GM18505 (cell line): ENCODE measurements at regions not wholly inside any gene's neighbourhood (a gene's known extent, or its start where the extent isn't known, plus 50 kb on each side); places are given as distances from the start of the nearest gene placed in this dataset.
"Not testable (repeated sequence)": the region's sequence is repeated elsewhere in the genome, so short reads cannot be mapped to it uniquely, and the experiment has no call there.

Experiments
- ATAC-seq: cut with Tn5 transposase; IDR thresholded peaks from one replicate; pipeline ENCODE4 v1.9.1; 2021; ENCODE audit not compliant: unreplicated experiment
- POLR2A ChIP-seq: IDR thresholded peaks from 4 replicates; pipeline ENCODE4 v1.6.1; 2011; ENCODE audit warnings: borderline replicate concordance; ENCODE audit not compliant: insufficient read depth, insufficient read length; ENCODE audit errors: extremely low read depth

DNA sequence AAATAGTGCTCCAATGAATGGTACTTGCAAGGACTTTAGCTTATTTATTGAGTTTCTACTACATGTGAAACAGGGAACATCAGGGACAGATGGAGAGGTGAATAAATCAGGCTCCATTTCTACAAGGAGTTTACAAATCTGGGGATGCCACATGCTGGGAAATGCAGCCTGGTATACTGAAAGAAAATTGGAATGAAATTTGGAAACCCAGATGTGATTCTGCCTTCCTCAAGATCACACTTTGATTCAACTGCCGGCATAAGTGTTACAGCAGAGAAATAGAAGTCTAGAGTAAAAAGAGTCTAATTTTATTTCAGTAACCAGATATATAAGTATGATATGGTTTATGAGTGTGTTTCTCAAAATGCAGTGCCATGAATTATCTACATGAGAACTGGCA, 1408.4 kb upstream of the C9orf72 start:
- ATAC-seq, result no peak
- no peak for TF ChIP-seq POLR2A

DNA sequence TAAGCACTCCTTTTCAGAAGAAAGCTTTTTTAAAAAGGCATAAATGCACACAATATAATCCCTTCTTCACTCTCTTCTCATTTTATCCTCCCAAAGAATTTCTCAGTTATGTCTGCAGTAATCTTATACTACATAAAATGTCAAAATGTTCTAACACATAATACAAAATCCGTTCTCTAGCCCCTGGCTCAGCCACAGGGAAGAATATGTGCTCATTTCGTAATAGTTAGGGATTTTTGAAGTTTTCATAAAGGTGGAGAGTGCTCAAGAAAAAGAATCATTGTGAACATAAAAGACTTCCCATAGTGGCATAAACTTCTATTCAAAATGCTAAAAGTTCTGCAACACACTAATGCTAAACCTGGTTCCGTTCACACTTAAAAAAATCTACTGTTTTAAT, 1410.7 kb upstream of the C9orf72 start:
- TF ChIP-seq POLR2A, result no peak
- no peak for ATAC-seq

DNA sequence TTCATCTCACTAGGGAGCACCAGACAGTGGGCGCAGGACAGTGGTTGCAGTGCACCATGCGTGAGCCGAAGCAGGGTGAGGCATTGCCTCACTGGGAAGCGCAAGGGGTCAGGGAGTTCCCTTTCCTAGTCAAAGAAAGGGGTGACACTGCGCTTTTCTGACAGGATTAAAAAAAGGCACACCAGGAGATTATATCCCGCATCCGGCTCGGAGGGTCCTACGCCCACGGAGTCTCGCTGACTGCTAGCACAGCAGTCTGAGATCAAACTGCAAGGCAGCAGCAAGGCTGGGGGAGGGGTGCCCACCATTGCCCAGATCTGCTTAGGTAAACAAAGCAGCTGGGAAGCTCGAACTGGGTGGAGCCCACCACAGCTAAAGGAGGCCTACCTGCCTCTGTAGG, 1416.7 kb upstream of the C9orf72 start:
- ATAC-seq, result not testable (repeated sequence)

DNA sequence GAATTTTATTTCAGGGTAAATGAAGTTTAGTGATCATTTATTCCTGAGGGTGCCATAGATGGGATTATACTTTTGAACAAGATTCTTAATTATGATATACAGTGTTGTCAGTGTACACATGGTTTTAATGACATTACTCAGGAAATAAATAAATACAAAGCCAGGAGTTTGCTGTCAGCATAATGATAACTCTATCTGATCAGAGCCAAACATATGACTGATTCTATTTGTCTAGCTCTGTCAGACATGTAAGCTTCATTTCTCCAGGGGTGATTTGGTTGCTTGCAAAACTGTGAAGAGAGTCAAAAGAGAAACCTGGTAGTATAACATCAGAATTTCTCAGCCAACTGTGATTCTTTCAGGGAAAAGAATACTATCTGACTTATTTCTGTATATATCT, 1425.8 kb upstream of the C9orf72 start:
- ATAC-seq, result no peak
- no peak for TF ChIP-seq POLR2A

DNA sequence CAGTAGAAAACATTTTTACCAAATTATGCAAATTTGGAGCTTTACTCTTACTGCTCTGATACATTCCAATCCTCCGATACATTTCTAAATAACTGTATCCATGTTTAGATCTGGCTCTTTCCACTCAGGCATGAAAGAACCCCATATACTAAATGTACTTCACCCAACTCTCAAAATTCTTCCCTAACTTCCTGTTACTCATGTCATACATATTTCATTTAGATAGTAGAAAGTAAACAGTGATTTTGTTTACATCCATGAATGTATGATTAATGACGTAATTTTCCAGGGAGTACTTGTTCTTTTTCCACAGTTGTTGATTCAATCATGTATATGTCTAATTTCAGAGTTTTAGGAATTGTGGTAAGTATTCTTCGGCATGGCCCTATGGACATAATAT, 1426.5 kb upstream of the C9orf72 start:
- TF ChIP-seq POLR2A, result no peak

DNA sequence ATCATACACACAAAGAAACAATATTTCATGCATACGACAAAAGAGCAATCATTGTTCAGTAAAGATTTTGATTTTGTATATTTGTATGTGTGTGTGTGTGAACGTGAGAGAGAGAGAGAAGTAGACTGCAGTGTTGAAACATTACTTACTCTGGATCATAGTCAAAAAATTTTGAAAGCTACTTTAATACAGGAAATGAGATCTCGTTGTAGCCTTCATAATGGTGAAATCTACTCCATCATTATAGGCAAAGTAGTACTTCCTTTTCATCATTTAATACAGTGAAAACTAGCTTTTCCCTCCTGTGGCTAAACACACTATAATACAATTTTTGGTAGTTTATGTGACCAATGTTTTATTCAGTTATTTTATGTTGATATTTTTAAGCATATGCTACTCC, 1427.7 kb upstream of the C9orf72 start:
- no peak for TF ChIP-seq POLR2A
- ATAC-seq, result no peak

More for the DNA sequence above, 1426.5 kb upstream of the C9orf72 start:
- no peak for ATAC-seq

DNA sequence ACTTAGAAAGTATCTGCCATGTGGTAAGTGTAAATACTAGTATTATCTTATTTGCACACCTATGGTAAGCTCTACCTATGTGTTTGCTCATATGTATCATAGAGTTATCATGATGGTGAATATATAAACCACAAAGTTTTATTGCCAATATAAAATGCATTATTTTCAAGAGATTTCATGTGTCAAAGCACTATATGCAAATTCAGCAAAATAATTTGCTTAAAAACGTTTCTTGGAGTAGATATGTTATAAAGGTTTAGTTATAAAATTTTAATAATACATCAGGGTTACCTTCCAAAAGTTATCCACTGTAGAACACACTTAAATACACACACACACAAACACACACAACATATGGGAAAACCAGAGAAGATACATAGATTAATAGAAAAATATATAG, 1431.7 kb upstream of the C9orf72 start:
- TF ChIP-seq POLR2A, result no peak
- no peak for ATAC-seq

DNA sequence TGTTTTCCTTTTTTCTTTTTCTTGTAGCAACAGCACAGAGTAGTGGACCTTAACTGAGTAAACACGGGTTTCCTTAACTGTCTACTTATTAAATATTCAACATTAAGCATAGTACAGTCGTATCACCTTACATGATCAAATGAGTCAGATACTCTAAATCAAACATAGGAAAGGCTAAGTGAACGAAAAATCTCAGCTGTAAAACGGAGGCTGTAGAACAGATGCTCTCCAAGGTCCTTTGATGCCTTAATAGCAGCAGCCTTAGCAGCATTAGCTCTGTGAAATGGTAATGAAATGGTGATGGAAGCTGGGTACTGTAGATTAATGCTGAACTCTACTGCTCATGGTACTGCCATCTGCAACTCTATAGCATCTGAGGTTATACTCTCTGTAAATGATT, 1433.3 kb upstream of the C9orf72 start:
- no peak for ATAC-seq
- no peak for TF ChIP-seq POLR2A

DNA sequence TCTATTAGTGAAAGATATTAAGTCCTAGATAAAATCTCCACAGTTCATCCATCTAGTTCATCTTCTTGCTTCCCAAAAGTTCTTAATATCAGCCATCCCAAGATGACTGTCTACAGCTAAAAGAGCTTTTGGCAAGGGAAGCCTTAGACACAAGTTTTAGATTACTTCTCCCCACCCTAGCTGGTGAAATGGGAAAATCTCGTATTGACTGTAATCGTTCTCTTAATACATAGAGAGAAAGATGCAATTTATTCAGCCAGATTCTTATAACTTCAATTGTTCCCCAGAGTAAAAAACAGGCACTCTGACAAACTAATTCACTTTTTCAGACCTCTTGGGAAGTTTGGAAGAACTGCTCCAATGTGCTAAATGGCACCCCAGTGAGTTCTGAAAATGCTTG, 1439.6 kb upstream of the C9orf72 start:
- no peak for TF ChIP-seq POLR2A
- ATAC-seq, result no peak

DNA sequence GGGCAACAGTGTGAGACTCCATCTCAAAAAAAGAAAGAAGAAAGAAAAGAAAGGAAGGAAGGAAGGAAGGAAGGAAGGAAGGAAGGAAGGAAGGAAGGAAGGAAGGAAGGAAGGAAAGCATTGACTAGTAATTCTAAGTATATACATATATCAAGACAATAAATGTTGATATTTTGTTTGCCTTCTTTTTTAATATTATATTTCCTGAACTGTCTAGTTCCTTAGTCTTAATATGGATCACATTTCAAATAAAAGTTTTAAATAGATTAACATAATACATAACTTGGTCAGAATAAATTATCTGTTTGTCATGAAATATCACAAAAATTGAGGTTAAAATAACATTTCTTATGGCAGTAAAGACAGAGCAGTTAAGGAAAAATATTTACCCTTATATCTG, 1448.4 kb upstream of the C9orf72 start:
- no peak for TF ChIP-seq POLR2A
- ATAC-seq, result no peak

DNA sequence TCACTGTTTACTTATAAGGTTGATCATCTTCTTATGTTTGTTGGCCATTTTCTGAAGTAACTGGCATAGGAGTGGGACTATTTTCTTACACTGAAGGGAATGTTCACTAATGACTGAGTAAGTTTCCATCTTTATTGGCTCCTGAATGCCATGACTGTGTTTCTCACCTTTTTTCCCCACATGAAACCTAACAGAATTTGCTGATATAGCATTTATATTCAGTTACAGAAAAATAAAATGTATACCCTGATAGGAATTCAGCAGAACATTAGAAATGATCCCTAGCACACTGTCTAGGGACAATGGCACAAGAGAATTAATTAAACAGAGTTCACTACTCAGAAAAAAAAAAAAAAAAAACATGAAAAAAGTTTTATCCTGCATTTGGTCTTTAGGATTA, 1465.1 kb upstream of the C9orf72 start:
- ATAC-seq, result no peak
- TF ChIP-seq POLR2A, result no peak

DNA sequence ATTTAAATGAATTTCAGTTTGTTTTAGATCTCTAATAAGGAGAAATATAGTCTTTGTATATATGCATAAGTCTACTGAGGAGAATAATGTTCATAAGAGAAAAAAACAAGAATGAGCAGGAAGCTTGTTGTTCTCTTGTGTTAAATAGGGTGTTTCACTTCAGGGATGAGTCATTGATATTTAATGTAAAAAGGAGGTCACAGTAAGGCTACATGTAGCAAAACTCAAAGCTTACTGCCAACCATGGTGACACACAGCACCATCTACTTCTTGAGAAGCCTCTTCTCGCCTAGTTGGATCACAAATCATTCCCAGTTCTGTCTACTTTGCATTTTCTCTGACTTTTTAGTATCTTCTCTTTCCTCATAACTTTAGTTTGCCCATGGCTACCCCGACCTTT, 1466.0 kb upstream of the C9orf72 start:
- no peak for TF ChIP-seq POLR2A
- ATAC-seq, result no peak

DNA sequence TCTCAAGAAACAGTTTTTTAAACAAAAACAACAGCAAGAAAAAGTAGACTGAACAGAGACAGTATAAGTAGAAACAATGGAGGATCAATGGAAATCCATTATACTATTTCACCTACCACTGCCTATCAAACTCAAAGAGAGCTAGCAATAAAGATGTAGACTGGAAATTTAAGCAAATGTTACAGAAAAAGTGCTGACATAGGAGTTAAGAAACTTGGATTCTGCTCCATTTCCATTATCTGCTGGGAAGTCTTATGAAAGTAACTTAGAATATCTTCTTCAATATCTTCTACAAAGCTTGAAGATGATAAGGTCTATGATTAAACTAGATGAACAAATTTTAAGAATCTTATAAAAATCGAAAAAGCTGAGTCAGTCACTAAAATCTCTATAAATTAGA, 1469.8 kb upstream of the C9orf72 start:
- no peak for ATAC-seq
- no peak for TF ChIP-seq POLR2A

DNA sequence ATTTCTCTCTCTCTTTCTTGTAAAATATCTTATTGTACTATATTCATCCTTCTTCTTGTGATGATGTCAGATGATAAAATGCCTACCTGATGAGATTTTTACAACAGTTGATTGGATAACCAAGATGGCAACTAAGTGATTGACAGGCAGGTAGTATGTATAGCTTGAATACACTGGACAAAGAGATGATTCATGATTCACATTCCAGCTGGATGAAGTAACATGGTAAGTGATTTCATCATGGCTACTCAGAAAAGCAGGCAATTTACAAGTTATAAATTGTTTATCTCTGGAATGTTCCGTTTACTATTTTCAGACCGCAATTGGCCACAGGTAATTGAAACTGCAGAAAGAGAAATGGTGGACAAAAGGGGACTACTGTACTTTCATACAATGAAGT, 1471.7 kb upstream of the C9orf72 start:
- ATAC-seq, result no peak
- TF ChIP-seq POLR2A, result no peak

DNA sequence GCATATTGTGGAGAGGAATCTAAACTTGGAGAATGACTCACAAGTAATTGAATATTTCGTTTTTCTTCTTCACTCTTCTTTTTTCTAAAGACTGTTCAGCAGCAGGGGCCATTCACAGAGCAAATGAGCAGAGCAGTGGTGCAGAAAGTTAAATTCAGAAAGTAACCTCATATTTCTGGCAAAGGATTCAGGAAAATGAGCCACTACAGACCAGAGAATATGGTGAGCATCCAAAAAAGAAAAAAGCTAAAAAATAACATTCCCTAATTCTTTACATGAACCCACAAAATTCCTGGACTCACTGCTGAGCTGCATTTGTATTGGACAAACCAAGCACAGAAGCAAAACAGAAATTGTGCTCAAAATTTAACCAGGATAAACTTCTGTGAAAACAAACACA, 1486.8 kb upstream of the C9orf72 start:
- ATAC-seq, result no peak
- TF ChIP-seq POLR2A, result no peak
